Sigmoid colon (tissue), 6 donors: ENCODE measurements at regions not wholly inside any gene's neighbourhood (a gene's known extent, or its start where the extent isn't known, plus 50 kb on each side); places are given as distances from the start of the nearest gene placed in this dataset.

ENCODE experiments used
- DNase-seq: peaks from one replicate; pipeline ENCODE4 v3.0.0-alpha.2; 2019
- H3K27ac ChIP-seq, 4 donors: fragments of 200-600 bp; sonication (generic); one replicate each; pipeline ENCODE4 v1.5.1; 2016 to 2019; ENCODE audit warnings: mild to moderate bottlenecking in 1 of 4
- H3K27me3 ChIP-seq, 3 donors: fragments of 200-600 bp; sonication (generic); one replicate each; pipeline ENCODE4 v1.5.1; 2019; ENCODE audit warnings: mild to moderate bottlenecking in 1 of 3
- H3K36me3 ChIP-seq, 4 donors: fragments of 200-600 bp; sonication (generic); one replicate each; pipeline ENCODE4 v1.5.1; 2016 to 2019
- H3K4me1 ChIP-seq, 4 donors: fragments of 200-600 bp; sonication (generic); one replicate each; pipeline ENCODE4 v1.5.1; 2017 to 2019
- H3K4me3 ChIP-seq, 4 donors: fragments of 200-600 bp; sonication (generic); one replicate each; pipeline ENCODE4 v1.5.1; 2017 to 2019; ENCODE audit warnings: mild to moderate bottlenecking in 2 of 4, moderate library complexity in 1 of 4
- H3K9me3 ChIP-seq, 4 donors: fragments of 200-600 bp in 3 of 4; sonication (generic) in 3 of 4; one replicate each; pipeline versions ENCODE4 v1.5.1 to v1.6.1; 2013 to 2019
- EP300 ChIP-seq, 4 donors: sonication (generic); formaldehyde crosslinking; IDR thresholded peaks; one replicate each; pipeline ENCODE4 v1.6.1; 2017; ENCODE audit warnings: antibody characterized with exemption in 4 of 4
- POLR2A ChIP-seq, 2 donors: fragments of 450-650 bp; IDR thresholded peaks; one replicate each; pipeline ENCODE4 v1.6.1; 2016; ENCODE audit warnings: antibody characterized with exemption in 2 of 2, mild to moderate bottlenecking in 2 of 2, moderate library complexity in 2 of 2
- POLR2AphosphoS5 ChIP-seq, 4 donors: sonication (generic); formaldehyde crosslinking; IDR thresholded peaks; one replicate each; pipeline ENCODE4 v1.6.1; 2017; ENCODE audit warnings: antibody characterized with exemption in 4 of 4
- WGBS, 2 donors: extraction: QIAGEN DNeasy Blood & Tissue Kit; methylation state at CpG; one replicate each; pipeline ENCODE4 v1.1.7; 2013; 5-methylcytosine and 5-hydroxymethylcytosine counted together
- intact Hi-C: fragments of 100-400 bp; cut with DNase I; formaldehyde crosslinking; loops from one replicate; pipeline ENCODE4 v1.15.1; 2023
- TF ChIP-seq, protein P1 (sequence below), 4 experiments: fragments of 450-650 bp in 3 of 4; fragments of 200-600 bp in 1 of 4; IDR thresholded peaks; one replicate each; pipeline ENCODE4 v1.5.1; 2016 to 2019; ENCODE audit warnings: antibody characterized with exemption in 4 of 4, mild to moderate bottlenecking in 3 of 4, moderate library complexity in 2 of 4
- donor health status: healthy with polysubstance abuse.
- donor health status: healthy.

DNA sequence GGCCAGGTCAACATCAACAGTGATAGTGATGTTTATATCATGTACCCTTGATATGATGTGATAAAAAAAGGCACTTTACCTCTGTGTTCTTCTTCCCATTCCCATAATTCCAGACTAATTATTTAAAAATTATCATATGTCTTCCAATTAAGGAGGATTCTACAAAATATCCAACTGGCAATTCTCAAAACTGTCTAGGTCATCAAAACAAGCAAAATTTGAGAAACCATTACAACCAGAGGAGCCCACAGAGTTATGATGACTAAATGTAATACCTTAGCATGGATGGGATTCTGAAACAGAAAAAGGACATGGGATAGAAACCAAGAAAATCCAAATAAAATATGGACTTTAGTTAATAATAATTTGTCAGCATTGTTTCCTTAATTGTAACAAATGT is 428.6 kb upstream of the AMOT start:
- H3K4me1 ChIP-seq = no peaks in the 10 kb centered on the region
- no peaks in the 10 kb centered on the region for H3K36me3 ChIP-seq
- no peak overlapping the region for H3K4me3 ChIP-seq
- no peaks in the 10 kb centered on the region for H3K27me3 ChIP-seq
- TF ChIP-seq, protein P1, sequence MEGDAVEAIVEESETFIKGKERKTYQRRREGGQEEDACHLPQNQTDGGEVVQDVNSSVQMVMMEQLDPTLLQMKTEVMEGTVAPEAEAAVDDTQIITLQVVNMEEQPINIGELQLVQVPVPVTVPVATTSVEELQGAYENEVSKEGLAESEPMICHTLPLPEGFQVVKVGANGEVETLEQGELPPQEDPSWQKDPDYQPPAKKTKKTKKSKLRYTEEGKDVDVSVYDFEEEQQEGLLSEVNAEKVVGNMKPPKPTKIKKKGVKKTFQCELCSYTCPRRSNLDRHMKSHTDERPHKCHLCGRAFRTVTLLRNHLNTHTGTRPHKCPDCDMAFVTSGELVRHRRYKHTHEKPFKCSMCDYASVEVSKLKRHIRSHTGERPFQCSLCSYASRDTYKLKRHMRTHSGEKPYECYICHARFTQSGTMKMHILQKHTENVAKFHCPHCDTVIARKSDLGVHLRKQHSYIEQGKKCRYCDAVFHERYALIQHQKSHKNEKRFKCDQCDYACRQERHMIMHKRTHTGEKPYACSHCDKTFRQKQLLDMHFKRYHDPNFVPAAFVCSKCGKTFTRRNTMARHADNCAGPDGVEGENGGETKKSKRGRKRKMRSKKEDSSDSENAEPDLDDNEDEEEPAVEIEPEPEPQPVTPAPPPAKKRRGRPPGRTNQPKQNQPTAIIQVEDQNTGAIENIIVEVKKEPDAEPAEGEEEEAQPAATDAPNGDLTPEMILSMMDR (IDR thresholded peaks at IDR 0.05) = no peak
- TF ChIP-seq EP300 (IDR thresholded peaks at IDR 0.05) = no peak
- no peak for TF ChIP-seq POLR2A (IDR thresholded peaks at IDR 0.05)
- no peak for TF ChIP-seq POLR2AphosphoS5 (IDR thresholded peaks at IDR 0.05)
- no peak for DNase-seq
- H3K9me3 ChIP-seq = no peaks in the 10 kb centered on the region
- H3K27ac ChIP-seq = no peak overlapping the region
- intact Hi-C loops = no loop called here

DNA sequence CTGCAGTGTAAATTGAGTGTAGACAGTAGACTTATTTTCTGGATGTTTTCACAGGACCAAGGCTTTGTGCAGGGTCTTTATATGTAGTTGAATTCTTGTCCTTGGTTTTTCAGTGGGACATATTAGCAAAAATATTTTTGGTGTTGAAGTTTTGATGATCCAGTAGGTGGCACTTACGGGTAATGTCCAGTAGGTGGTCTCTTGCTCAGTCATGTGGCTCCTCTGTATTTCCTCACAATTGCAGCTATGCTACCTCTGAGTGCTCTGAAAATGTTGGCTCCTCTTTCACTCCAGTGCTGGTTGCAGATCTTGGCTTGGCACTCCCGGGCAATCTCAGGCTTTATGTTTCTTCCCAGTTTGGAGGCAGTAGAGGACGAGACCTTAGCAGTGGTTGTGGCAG is 419.8 kb upstream of the AMOT start:
- 88 to 93% methylated on average over 3 of the region's 3 CpGs for WGBS, 2 donors
- intact Hi-C loops = no loop called here
- no peak overlapping the region for H3K4me3 ChIP-seq
- H3K27ac ChIP-seq = no peak overlapping the region
- no peak for TF ChIP-seq POLR2AphosphoS5 (IDR thresholded peaks at IDR 0.05)
- TF ChIP-seq EP300 (IDR thresholded peaks at IDR 0.05) = no peak
- TF ChIP-seq, protein P1 (IDR thresholded peaks at IDR 0.05) = no peak
- no peak for TF ChIP-seq POLR2A (IDR thresholded peaks at IDR 0.05)
- H3K36me3 ChIP-seq = no peaks in the 10 kb centered on the region
- no peak for DNase-seq
- no peaks in the 10 kb centered on the region for H3K27me3 ChIP-seq
- H3K4me1 ChIP-seq = no peaks in the 10 kb centered on the region
- no peaks in the 10 kb centered on the region for H3K9me3 ChIP-seq

DNA sequence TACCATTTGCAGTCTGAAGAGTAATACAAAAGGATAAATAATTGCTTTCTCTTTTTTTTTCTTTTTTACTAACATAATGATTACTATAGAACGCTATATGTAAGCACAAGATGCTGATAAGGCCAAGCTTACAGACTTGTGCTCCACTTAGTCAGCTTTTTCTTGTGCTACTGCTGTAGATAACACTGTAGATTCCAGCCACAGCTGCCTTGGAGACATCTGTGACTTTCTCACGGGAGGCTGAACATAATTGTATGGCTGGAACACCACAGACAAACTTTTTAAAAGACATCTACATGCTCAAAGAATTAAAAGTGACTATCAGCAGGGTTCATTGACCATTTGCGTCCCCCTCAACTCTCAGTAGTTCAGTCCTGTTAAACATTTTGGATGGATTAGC is 381.7 kb upstream of the AMOT start:
- no peaks in the 10 kb centered on the region for H3K9me3 ChIP-seq
- no peaks in the 10 kb centered on the region for H3K36me3 ChIP-seq
- DNase-seq = no peak
- H3K4me3 ChIP-seq = no peak overlapping the region
- intact Hi-C loops = no loop called here
- TF ChIP-seq, protein P1 (IDR thresholded peaks at IDR 0.05) = no peak
- TF ChIP-seq POLR2AphosphoS5 (IDR thresholded peaks at IDR 0.05) (no peak), EP300 (IDR thresholded peaks at IDR 0.05) (no peak), POLR2A (IDR thresholded peaks at IDR 0.05) (no peak)
- no peak overlapping the region for H3K27ac ChIP-seq
- H3K4me1 ChIP-seq = no peaks in the 10 kb centered on the region
- no peaks in the 10 kb centered on the region for H3K27me3 ChIP-seq
- 70 to 78% methylated on average over 3 of the region's 3 CpGs for WGBS, 2 donors

DNA sequence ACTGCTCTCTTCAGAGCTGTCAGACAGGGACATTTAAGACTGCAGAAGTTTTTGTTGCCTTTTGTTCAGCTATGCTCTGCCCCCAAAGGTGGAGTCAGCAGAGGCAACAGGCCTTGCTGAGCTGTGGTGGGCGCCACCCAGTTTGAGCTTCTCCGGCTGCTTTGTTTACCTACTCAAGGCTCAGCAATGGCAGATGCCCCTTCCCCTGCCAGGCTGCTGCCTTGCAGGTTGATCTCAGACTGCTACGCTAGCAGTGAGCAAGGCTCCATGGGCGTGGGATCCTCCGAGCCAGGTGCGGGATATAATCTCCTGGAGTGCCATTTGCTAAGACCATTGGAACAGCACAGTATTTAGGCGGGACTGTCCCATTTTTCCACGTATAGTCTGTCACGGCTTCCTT is 371.4 kb upstream of the AMOT start:
- TF ChIP-seq POLR2A (IDR thresholded peaks at IDR 0.05) (no peak), POLR2AphosphoS5 (IDR thresholded peaks at IDR 0.05) (no peak), EP300 (IDR thresholded peaks at IDR 0.05) (no peak)
- TF ChIP-seq, protein P1 (IDR thresholded peaks at IDR 0.05) = no peak
- H3K36me3 ChIP-seq = no peaks in the 10 kb centered on the region
- H3K27ac ChIP-seq = no peak overlapping the region
- WGBS, 2 donors = 93 to 95% methylated on average over 9 of the region's 9 CpGs
- no peak overlapping the region for H3K4me3 ChIP-seq
- no peaks in the 10 kb centered on the region for H3K4me1 ChIP-seq
- no peaks in the 10 kb centered on the region for H3K27me3 ChIP-seq
- no peak for DNase-seq
- intact Hi-C loops = no loop called here
- no peaks in the 10 kb centered on the region for H3K9me3 ChIP-seq

DNA sequence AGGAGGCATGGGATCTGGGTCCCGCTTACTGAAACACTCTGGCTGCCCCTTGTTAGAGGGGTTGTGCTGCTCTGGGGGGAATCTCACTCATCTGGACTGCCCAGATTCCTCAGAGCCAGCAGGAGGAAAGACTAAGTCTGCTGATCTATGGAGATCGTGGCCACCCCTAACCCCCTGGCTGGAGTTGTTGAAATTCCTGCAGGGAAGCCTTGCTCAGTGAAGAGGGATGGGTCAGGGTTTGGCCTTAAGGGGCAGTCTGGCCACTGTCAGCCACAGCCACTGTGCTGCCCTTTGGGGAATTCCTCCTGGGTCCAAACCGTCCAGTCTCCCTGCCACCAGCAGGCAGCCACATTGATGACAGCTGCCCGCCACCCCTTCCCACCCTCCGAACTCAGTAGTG is 362.0 kb upstream of the AMOT start:
- DNase-seq = no peak
- Histone ChIP-seq H3K27ac (no peak overlapping the region), H3K27me3 (no peaks in the 10 kb centered on the region), H3K4me1 (no peaks in the 10 kb centered on the region), H3K9me3 (peaks cover 0 to 2% (median 0%) of the 10 kb centered on the region in 4 donors), H3K4me3 (no peak overlapping the region), H3K36me3 (no peaks in the 10 kb centered on the region)
- 94 to 95% methylated on average over 5 of the region's 5 CpGs for WGBS, 2 donors
- intact Hi-C loops = no loop called here
- no peak for TF ChIP-seq POLR2AphosphoS5 (IDR thresholded peaks at IDR 0.05)
- TF ChIP-seq, protein P1 (IDR thresholded peaks at IDR 0.05) = no peak
- no peak for TF ChIP-seq POLR2A (IDR thresholded peaks at IDR 0.05)
